ENCODE measurements at regions not wholly inside any gene's neighbourhood (a gene's known extent, or its start where the extent isn't known, plus 50 kb on each side); places are given as distances from the start of the nearest gene placed in this dataset.

GRCh38 chr13:30816736-30817135 lies 81.4 kb downstream of the ALOX5AP start:
- Histone ChIP-seq H3K9ac (ENCODE audit: low read depth in 1 of 3, low read length in 3 of 3) (no peak overlapping the region), H3K27me3 (ENCODE audit: control insufficient read depth in 3 of 3, insufficient read depth in 3 of 3, low read length in 3 of 3) (no peaks in the 10 kb centered on the region), H3K4me1 (ENCODE audit: control insufficient read depth in 3 of 3, insufficient read depth in 3 of 3, low read length in 3 of 3) (no peaks in the 10 kb centered on the region), H3K27ac (ENCODE audit: low read depth, low read length) (no peak overlapping the region), H3K36me3 (ENCODE audit: control insufficient read depth in 3 of 3, insufficient read depth in 3 of 3, low read length in 3 of 3) (no peaks in the 10 kb centered on the region), H3K9me3 (ENCODE audit: control insufficient read depth in 3 of 3, low read length in 3 of 3) (no peaks in the 10 kb centered on the region), H3K4me3 (ENCODE audit: low read length in 3 of 3) (no peak overlapping the region)

DNA sequence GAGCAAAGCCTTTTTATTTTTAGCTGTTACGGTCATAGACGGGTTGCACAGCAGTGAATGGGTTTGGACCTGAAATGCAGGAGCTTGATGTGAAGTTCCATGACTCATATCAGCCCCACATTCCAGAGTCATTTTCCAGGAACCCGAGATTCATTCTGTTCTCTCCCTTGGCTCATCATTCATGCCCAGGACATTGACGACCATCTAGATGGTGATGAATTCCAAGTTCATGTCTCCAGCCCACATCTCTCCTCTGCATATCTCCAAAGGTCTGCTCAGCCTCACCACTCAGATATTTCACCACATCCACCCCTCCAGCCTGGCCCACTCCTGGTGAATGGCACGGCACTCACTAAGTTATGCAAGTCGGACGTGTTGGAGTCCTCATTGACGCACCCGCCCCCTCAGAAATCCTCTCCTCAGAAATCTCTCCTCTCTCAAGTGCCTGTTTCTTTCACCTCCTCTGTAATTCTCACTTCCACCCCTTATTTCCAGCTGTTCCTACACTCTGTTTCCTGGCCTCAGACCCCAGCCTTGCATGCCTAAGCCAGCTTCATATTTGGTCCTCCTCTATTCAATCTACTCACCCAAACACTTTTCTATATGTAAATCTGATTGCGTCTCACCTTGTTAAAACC lies 83.1 kb downstream of the ALOX5AP start:
- Histone ChIP-seq H3K27me3 (ENCODE audit: control insufficient read depth in 3 of 3, insufficient read depth in 3 of 3, low read length in 3 of 3) (no peaks in the 10 kb centered on the region), H3K27ac (ENCODE audit: low read depth, low read length) (no peak overlapping the region), H3K9me3 (ENCODE audit: control insufficient read depth in 3 of 3, low read length in 3 of 3) (no peaks in the 10 kb centered on the region), H3K36me3 (ENCODE audit: control insufficient read depth in 3 of 3, insufficient read depth in 3 of 3, low read length in 3 of 3) (no peaks in the 10 kb centered on the region), H3K4me1 (ENCODE audit: control insufficient read depth in 3 of 3, insufficient read depth in 3 of 3, low read length in 3 of 3) (no peaks in the 10 kb centered on the region), H3K4me3 (ENCODE audit: low read length in 3 of 3) (no peak overlapping the region), H3K9ac (ENCODE audit: low read depth in 1 of 3, low read length in 3 of 3) (no peak overlapping the region)

- H3K27me3 ChIP-seq (ENCODE audit: control insufficient read depth in 3 of 3, insufficient read depth in 3 of 3, low read length in 3 of 3): no peaks in the 10 kb centered on the region
- H3K36me3 ChIP-seq (ENCODE audit: control insufficient read depth in 3 of 3, insufficient read depth in 3 of 3, low read length in 3 of 3): no peaks in the 10 kb centered on the region
- H3K27ac ChIP-seq (ENCODE audit: low read depth, low read length): no peak overlapping the region
- no peak overlapping the region for H3K9ac ChIP-seq (ENCODE audit: low read depth in 1 of 3, low read length in 3 of 3)
- H3K9me3 ChIP-seq (ENCODE audit: control insufficient read depth in 3 of 3, low read length in 3 of 3): no peaks in the 10 kb centered on the region
- H3K4me3 ChIP-seq (ENCODE audit: low read length in 3 of 3): no peak overlapping the region
- H3K4me1 ChIP-seq (ENCODE audit: control insufficient read depth in 3 of 3, insufficient read depth in 3 of 3, low read length in 3 of 3): no peaks in the 10 kb centered on the region
These were observed 84.0 kb downstream of the ALOX5AP start for GRCh38 chr13:30819136-30819888.

DNA sequence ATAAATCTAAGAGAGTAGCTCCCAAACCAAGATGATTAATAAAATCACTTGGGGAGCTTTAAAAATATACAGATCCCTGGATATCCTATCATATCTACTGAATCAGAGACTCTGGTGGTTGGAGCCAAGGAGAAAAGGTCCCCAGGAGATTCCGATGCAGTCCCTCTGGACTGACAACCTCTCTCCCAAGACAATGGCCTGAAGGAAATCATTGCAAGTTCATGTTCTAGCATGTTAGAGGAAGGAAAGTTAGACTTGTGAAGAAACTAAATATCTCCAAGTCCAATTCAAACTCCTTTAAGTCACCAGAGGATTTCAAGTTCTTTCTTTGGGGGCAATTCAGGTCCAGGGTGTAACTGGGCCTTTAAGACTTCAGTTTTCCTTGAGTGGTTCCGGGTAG lies 84.7 kb upstream of the MEDAG start:
- no peak overlapping the region for H3K4me3 ChIP-seq (ENCODE audit: low read length in 3 of 3)
- H3K4me1 ChIP-seq (ENCODE audit: control insufficient read depth in 3 of 3, insufficient read depth in 3 of 3, low read length in 3 of 3): no peaks in the 10 kb centered on the region
- no peaks in the 10 kb centered on the region for H3K27me3 ChIP-seq (ENCODE audit: control insufficient read depth in 3 of 3, insufficient read depth in 3 of 3, low read length in 3 of 3)
- H3K9me3 ChIP-seq (ENCODE audit: control insufficient read depth in 3 of 3, low read length in 3 of 3): no peaks in the 10 kb centered on the region
- H3K9ac ChIP-seq (ENCODE audit: low read depth in 1 of 3, low read length in 3 of 3): no peak overlapping the region
- H3K36me3 ChIP-seq (ENCODE audit: control insufficient read depth in 3 of 3, insufficient read depth in 3 of 3, low read length in 3 of 3): no peaks in the 10 kb centered on the region
- H3K27ac ChIP-seq (ENCODE audit: low read depth, low read length): no peak overlapping the region

DNA sequence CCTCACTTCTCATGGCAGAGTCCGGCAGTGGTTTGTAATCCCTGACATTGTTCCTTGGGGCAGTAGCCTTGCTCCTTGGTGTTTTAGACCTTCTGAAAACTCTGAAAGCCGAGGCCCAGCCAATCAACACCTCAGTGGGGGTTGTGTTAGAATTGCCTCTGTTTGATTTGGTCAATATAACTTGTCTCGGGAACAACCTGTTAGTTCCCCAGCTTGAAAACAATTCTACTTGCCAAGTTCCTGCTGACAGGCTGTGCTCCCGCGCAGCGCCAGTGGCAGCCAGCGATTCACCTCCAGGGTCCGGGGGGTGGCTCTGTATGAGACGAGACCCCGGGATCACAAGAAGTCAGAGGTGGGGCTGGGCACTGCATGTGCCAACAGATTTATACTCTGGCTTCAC lies 81.4 kb upstream of the MEDAG start:
- Histone ChIP-seq H3K27ac (ENCODE audit: low read depth, low read length) (no peak overlapping the region), H3K4me1 (ENCODE audit: control insufficient read depth in 3 of 3, insufficient read depth in 3 of 3, low read length in 3 of 3) (no peaks in the 10 kb centered on the region), H3K4me3 (ENCODE audit: low read length in 3 of 3) (no peak overlapping the region), H3K36me3 (ENCODE audit: control insufficient read depth in 3 of 3, insufficient read depth in 3 of 3, low read length in 3 of 3) (no peaks in the 10 kb centered on the region), H3K9ac (ENCODE audit: low read depth in 1 of 3, low read length in 3 of 3) (no peak overlapping the region), H3K27me3 (ENCODE audit: control insufficient read depth in 3 of 3, insufficient read depth in 3 of 3, low read length in 3 of 3) (peaks cover 0 to 3% (median 0%) of the 10 kb centered on the region in 3 donors), H3K9me3 (ENCODE audit: control insufficient read depth in 3 of 3, low read length in 3 of 3) (no peaks in the 10 kb centered on the region)

GRCh38 chr13:30826911-30827577 lies 79.0 kb upstream of the MEDAG start:
- Histone ChIP-seq H3K36me3 (ENCODE audit: control insufficient read depth in 3 of 3, insufficient read depth in 3 of 3, low read length in 3 of 3) (no peaks in the 10 kb centered on the region), H3K9me3 (ENCODE audit: control insufficient read depth in 3 of 3, low read length in 3 of 3) (no peaks in the 10 kb centered on the region), H3K27ac (ENCODE audit: low read depth, low read length) (no peak overlapping the region), H3K9ac (ENCODE audit: low read depth in 1 of 3, low read length in 3 of 3) (no peak overlapping the region), H3K4me3 (ENCODE audit: low read length in 3 of 3) (no peak overlapping the region), H3K4me1 (ENCODE audit: control insufficient read depth in 3 of 3, insufficient read depth in 3 of 3, low read length in 3 of 3) (no peaks in the 10 kb centered on the region), H3K27me3 (ENCODE audit: control insufficient read depth in 3 of 3, insufficient read depth in 3 of 3, low read length in 3 of 3) (peaks cover 0 to 3% (median 0%) of the 10 kb centered on the region in 3 donors)

DNA sequence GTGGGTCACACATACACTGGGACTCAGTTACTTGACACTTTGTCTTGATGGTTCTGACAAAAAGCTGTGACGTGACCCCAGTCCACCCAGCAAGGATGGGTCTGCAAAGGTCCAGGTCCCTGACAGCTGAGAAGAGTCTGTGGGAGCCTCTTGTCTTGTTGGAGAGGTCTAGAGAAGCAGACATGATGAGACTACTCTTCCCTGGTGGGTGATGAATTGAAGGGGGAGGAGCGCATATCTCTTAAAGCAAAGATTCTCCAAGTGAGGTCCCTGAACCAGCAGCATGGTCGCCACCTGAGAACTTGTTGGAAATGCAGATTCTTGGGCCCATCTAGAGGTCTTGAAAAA lies 78.5 kb upstream of the MEDAG start:
- no peaks in the 10 kb centered on the region for H3K9me3 ChIP-seq (ENCODE audit: control insufficient read depth in 3 of 3, low read length in 3 of 3)
- peaks cover 0 to 3% (median 0%) of the 10 kb centered on the region in 3 donors for H3K27me3 ChIP-seq (ENCODE audit: control insufficient read depth in 3 of 3, insufficient read depth in 3 of 3, low read length in 3 of 3)
- H3K27ac ChIP-seq (ENCODE audit: low read depth, low read length): no peak overlapping the region
- H3K9ac ChIP-seq (ENCODE audit: low read depth in 1 of 3, low read length in 3 of 3): no peak overlapping the region
- H3K4me1 ChIP-seq (ENCODE audit: control insufficient read depth in 3 of 3, insufficient read depth in 3 of 3, low read length in 3 of 3): no peaks in the 10 kb centered on the region
- no peak overlapping the region for H3K4me3 ChIP-seq (ENCODE audit: low read length in 3 of 3)
- H3K36me3 ChIP-seq (ENCODE audit: control insufficient read depth in 3 of 3, insufficient read depth in 3 of 3, low read length in 3 of 3): no peaks in the 10 kb centered on the region

GRCh38 chr13:30829145-30829832 lies 76.8 kb upstream of the MEDAG start:
- no peak overlapping the region for H3K9ac ChIP-seq (ENCODE audit: low read depth in 1 of 3, low read length in 3 of 3)

DNA sequence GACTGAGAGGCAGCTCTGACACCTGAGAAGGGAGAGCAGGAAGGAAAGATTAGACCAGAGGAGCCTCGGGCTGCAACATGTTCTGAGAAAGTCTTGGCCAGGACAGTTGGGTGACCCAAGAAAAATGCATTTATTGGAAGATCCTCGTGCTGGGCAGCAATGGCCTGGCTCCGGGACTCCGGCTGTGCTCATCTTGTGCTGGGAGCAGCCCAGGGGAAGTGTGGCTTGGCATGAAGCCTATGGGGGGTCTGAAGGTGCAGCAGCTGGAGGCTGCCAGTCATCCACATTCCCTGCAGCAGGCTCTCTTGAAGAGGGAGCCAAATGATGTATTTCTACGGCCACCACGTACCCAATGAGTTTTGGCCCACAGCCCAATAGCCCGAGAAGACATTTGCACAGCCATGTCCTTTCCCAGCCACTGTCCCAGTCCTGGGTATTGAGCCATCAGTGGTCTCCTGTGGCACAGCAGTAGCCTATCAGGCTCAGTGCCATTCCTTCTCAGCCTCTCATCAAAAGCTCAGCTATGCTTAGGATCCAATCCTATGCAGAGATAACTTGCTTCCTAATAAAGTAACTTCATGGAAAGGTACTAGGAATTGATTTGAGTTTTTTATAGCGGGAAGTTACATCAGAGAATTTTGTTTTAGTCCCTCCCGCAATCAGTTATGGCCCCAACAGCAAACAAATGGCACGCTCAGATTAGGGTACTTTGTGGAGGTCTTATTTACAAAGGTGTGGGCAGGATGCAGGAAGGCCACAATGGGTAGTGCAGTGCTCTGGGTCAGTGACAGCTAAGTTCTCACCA lies 76.0 kb upstream of the MEDAG start:
- Histone ChIP-seq H3K27me3 (ENCODE audit: control insufficient read depth in 3 of 3, insufficient read depth in 3 of 3, low read length in 3 of 3) (peaks cover 0 to 3% (median 0%) of the 10 kb centered on the region in 3 donors), H3K36me3 (ENCODE audit: control insufficient read depth in 3 of 3, insufficient read depth in 3 of 3, low read length in 3 of 3) (no peaks in the 10 kb centered on the region), H3K9me3 (ENCODE audit: control insufficient read depth in 3 of 3, low read length in 3 of 3) (no peaks in the 10 kb centered on the region), H3K4me3 (ENCODE audit: low read length in 3 of 3) (no peak overlapping the region), H3K4me1 (ENCODE audit: control insufficient read depth in 3 of 3, insufficient read depth in 3 of 3, low read length in 3 of 3) (no peaks in the 10 kb centered on the region), H3K9ac (ENCODE audit: low read depth in 1 of 3, low read length in 3 of 3) (no peak overlapping the region), H3K27ac (ENCODE audit: low read depth, low read length) (no peak overlapping the region)

More at GRCh38 chr13:30829145-30829832, 76.8 kb upstream of the MEDAG start:
- H3K36me3 ChIP-seq (ENCODE audit: control insufficient read depth in 3 of 3, insufficient read depth in 3 of 3, low read length in 3 of 3): no peaks in the 10 kb centered on the region
- no peaks in the 10 kb centered on the region for H3K4me1 ChIP-seq (ENCODE audit: control insufficient read depth in 3 of 3, insufficient read depth in 3 of 3, low read length in 3 of 3)
- H3K27me3 ChIP-seq (ENCODE audit: control insufficient read depth in 3 of 3, insufficient read depth in 3 of 3, low read length in 3 of 3): peaks cover 0 to 3% (median 0%) of the 10 kb centered on the region in 3 donors
- no peaks in the 10 kb centered on the region for H3K9me3 ChIP-seq (ENCODE audit: control insufficient read depth in 3 of 3, low read length in 3 of 3)
- H3K4me3 ChIP-seq (ENCODE audit: low read length in 3 of 3): no peak overlapping the region
- no peak overlapping the region for H3K27ac ChIP-seq (ENCODE audit: low read depth, low read length)
